Type B pancreatic cell (in vitro differentiated cells): ENCODE measurements at regions not wholly inside any gene's neighbourhood (a gene's known extent, or its start where the extent isn't known, plus 50 kb on each side); places are given as distances from the start of the nearest gene placed in this dataset.

Experiments
- DNase-seq: peaks from one replicate; pipeline ENCODE4 v3.0.0; 2021; ENCODE audit warnings: mixed read lengths; ENCODE audit not compliant: unreplicated experiment; ENCODE audit errors: extremely low spot score
- H3K27ac Mint-ChIP-seq: 2 replicates; pipeline ENCODE4 v1.8.0; 2021; ENCODE audit warnings: mild to moderate bottlenecking, mixed read lengths
- H3K27me3 Mint-ChIP-seq: 2 replicates; pipeline ENCODE4 v1.8.0; 2021; ENCODE audit warnings: mixed read lengths
- H3K36me3 Mint-ChIP-seq: 2 replicates; pipeline ENCODE4 v1.8.0; 2021; ENCODE audit warnings: mixed read lengths
- H3K4me1 Mint-ChIP-seq: one replicate; pipeline ENCODE4 v1.8.0; 2021; ENCODE audit warnings: mixed read lengths; ENCODE audit not compliant: unreplicated experiment
- H3K4me3 Mint-ChIP-seq: 2 replicates; pipeline ENCODE4 v1.8.0; 2021; ENCODE audit warnings: mild to moderate bottlenecking, mixed read lengths
- H3K9me3 Mint-ChIP-seq: 2 replicates; pipeline ENCODE4 v1.8.0; 2021; ENCODE audit warnings: mixed read lengths
- TF ChIP-seq, protein P1 (sequence below): fragments of 200-600 bp; sonication (generic); conservative IDR thresholded peaks from 2 replicates; pipeline ENCODE4 v1.5.0; 2021; ENCODE audit warnings: antibody characterized with exemption, mild to moderate bottlenecking

DNA sequence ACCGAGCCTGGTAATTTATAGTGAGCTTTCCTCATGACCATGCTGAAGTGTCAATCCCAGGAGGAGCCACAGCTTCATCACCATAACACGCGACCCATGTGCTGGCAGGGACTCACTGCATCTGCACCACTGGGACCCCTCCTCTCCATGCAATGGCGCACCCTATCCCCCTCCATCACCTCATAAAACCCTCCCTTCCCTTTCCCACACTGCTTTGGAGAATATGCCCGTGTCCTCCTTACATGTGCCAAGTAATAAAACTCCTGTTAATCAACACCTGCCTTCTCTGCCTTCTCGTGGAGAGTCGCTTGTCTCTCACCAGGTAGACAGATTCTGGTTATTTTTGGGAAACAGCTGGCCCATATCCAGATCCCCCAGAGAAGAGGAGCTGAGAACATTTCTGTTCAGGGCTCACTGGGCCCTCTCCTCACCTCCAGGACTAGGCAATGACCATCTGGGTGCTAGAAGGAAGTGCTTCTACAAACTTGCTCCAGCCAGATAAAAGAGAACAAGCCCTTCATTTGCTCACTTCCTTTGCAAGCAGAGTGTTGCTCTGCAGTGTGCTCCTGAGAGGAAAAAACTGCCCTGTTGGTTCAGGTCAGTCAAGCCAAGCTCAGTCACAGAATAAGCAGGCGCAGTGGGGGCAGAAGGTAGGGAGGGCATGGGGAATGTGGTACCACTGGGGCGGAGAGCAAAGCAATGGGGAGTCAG is 894.3 kb downstream of the UQCRFS1 start:
- peaks cover 26% of the 10 kb centered on the region for H3K4me1 Mint-ChIP-seq
- DNase-seq = no peak
- peaks cover 25% of the 10 kb centered on the region for H3K27me3 Mint-ChIP-seq
- H3K36me3 Mint-ChIP-seq = no peaks in the 10 kb centered on the region
- no peaks in the 10 kb centered on the region for H3K9me3 Mint-ChIP-seq
- TF ChIP-seq, protein P1, sequence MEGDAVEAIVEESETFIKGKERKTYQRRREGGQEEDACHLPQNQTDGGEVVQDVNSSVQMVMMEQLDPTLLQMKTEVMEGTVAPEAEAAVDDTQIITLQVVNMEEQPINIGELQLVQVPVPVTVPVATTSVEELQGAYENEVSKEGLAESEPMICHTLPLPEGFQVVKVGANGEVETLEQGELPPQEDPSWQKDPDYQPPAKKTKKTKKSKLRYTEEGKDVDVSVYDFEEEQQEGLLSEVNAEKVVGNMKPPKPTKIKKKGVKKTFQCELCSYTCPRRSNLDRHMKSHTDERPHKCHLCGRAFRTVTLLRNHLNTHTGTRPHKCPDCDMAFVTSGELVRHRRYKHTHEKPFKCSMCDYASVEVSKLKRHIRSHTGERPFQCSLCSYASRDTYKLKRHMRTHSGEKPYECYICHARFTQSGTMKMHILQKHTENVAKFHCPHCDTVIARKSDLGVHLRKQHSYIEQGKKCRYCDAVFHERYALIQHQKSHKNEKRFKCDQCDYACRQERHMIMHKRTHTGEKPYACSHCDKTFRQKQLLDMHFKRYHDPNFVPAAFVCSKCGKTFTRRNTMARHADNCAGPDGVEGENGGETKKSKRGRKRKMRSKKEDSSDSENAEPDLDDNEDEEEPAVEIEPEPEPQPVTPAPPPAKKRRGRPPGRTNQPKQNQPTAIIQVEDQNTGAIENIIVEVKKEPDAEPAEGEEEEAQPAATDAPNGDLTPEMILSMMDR = no peak
- no peak overlapping the region for H3K4me3 Mint-ChIP-seq
- no peak overlapping the region for H3K27ac Mint-ChIP-seq

DNA sequence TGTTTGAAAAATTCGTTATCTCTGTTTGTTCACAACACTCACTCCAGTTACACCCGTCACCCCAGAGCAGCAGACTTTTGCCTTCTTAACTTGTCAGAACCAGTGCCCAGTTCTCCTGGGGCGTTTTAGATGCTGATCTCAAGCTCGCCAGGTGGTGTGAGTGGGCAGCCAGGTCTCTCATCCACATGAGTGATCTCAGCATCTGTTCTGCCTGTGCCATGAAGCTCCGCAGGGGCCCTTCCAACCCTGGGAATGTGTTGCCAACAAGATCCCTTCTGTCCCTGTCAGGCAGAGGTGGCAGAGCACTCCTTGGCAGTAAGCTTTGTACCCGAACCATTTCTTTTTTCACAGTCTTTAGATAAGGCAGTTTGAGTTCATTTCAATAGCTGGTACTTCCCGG is 896.5 kb downstream of the UQCRFS1 start:
- TF ChIP-seq, protein P1 = no peak

DNA sequence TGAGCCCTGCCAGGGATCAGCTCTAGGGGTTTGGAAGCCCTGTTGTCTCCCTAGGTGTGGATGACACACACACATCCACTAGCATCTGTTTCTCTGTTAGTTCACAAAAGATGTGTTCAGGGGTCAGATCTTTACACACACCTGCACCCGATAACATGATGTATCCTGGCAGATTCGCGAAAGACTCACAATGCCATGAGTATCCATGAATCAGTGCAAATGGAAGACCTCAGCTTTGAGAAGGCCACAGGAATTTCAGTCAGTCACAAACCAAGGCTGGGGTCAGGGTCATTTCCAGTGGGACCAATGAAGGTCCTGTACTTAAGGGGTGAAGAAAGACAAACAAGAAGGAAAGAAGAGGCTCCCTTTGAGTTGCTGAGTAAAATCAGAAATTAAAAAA is 898.2 kb downstream of the UQCRFS1 start:
- H3K4me3 Mint-ChIP-seq = no peak overlapping the region
- H3K36me3 Mint-ChIP-seq = no peaks in the 10 kb centered on the region
- no peaks in the 10 kb centered on the region for H3K9me3 Mint-ChIP-seq
- DNase-seq = no peak
- H3K4me1 Mint-ChIP-seq = peaks cover 27% of the 10 kb centered on the region
- peaks cover 13% of the 10 kb centered on the region for H3K27me3 Mint-ChIP-seq
- H3K27ac Mint-ChIP-seq = peak overlapping the region; percentile 2
- TF ChIP-seq, protein P1 = no peak

More for the DNA sequence above, 896.5 kb downstream of the UQCRFS1 start:
- DNase-seq = no peak
- no peaks in the 10 kb centered on the region for H3K36me3 Mint-ChIP-seq
- no peak overlapping the region for H3K4me3 Mint-ChIP-seq
- no peaks in the 10 kb centered on the region for H3K9me3 Mint-ChIP-seq
- peaks cover 27% of the 10 kb centered on the region for H3K4me1 Mint-ChIP-seq
- peaks cover 16% of the 10 kb centered on the region for H3K27me3 Mint-ChIP-seq
- no peak overlapping the region for H3K27ac Mint-ChIP-seq

DNA sequence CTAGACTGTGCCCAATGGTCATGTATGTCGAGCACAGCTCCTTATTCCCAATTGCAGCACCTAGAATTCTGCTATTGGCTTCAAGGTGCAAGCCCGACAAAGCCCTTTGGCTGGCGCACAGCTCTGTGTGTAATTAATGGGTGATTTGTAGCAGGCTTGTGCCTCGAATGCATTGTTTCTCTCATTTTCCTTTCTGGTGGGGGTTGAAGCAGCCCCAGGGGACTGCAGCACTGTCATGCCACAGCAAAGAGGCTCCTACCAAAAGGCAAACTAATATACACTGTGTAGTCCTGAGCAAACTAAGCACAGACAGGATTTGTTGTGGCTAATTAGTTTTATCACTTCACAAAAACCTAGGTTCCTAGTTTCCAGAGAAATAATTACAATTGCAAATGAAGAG is 898.7 kb downstream of the UQCRFS1 start:
- Mint-ChIP-seq H3K27ac (no peak overlapping the region), H3K27me3 (peaks cover 13% of the 10 kb centered on the region), H3K36me3 (no peaks in the 10 kb centered on the region), H3K9me3 (no peaks in the 10 kb centered on the region), H3K4me3 (no peak overlapping the region), H3K4me1 (peaks cover 23% of the 10 kb centered on the region)
- DNase-seq = no peak
- TF ChIP-seq, protein P1 = no peak

DNA sequence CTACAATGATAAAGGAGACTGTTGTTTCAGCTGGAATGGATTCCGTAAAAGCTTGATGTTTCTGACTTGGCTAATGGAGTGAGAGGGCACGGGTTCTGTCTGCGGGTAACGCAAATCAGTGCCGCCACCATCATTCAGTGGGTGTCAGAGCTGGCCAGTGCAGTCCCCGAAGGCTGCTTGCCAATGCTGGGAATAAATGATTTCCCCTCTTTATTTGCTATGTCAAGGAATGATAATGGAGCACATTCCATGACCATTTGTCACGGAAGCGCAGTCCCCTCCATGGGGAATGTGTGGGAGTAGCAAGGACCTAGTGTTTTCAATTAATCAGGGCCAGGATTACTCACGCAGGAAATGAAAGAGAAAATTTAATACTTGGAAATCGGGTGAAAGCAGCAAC is 899.3 kb downstream of the UQCRFS1 start:
- Mint-ChIP-seq H3K36me3 (no peaks in the 10 kb centered on the region), H3K4me3 (no peak overlapping the region), H3K27me3 (peaks cover 13% of the 10 kb centered on the region), H3K4me1 (peaks cover 20% of the 10 kb centered on the region), H3K9me3 (no peaks in the 10 kb centered on the region), H3K27ac (no peak overlapping the region)
- DNase-seq = no peak
- TF ChIP-seq, protein P1 = no peak
